GM12872 (cell line): ENCODE measurements at regions not wholly inside any gene's neighbourhood (a gene's known extent, or its start where the extent isn't known, plus 50 kb on each side); places are given as distances from the start of the nearest gene placed in this dataset.

Experiments
- CTCF ChIP-seq: IDR thresholded peaks from 3 replicates; pipeline ENCODE4 v1.5.1; 2011; ENCODE audit warnings: low read depth, mild to moderate bottlenecking, low read length, moderate library complexity; ENCODE audit not compliant: insufficient read depth

- TF ChIP-seq CTCF = no peak
Observed at GRCh38 chr3:164879201-164879600, 199.1 kb downstream of the SI start.

- TF ChIP-seq CTCF = no peak
Observed at GRCh38 chr3:164864454-164864853, 213.8 kb downstream of the SI start.

DNA sequence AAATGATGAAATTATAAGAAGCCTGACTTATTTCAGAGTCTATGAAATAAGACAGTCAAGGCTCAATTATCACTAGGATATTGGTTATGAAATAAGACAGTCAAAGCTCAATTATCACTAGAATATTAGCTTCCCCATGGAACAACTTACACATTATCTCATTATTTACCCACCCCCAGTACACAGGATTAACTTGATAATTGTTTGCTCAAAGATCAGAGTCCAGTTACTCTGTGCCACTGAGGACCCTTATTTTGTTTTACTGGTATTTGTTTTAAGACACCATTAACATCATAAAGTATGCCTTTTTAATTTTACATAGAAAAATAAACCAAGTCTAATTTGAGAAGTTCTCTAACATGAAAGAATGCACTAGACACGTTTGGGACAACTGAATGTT, 225.4 kb downstream of the SI start:
- no peak for TF ChIP-seq CTCF

DNA sequence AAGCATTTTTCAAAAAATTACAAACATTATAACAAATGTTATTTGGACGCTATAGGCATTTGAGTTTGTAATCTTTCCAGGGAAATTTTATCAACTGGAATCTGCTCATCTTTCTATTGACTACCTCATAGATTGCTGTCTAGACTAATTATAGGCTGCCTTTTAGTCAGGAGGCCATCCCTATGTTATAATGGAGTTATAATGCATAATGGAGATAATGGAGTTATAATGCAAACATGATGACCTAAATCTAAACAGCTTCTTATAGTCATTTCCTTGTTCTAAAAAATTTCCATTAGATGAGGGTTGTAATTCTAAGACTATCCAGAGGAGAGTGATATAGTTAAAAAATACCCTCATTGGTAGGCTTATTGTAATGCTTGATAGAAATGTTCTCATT, 226.4 kb downstream of the SI start:
- TF ChIP-seq CTCF = no peak

DNA sequence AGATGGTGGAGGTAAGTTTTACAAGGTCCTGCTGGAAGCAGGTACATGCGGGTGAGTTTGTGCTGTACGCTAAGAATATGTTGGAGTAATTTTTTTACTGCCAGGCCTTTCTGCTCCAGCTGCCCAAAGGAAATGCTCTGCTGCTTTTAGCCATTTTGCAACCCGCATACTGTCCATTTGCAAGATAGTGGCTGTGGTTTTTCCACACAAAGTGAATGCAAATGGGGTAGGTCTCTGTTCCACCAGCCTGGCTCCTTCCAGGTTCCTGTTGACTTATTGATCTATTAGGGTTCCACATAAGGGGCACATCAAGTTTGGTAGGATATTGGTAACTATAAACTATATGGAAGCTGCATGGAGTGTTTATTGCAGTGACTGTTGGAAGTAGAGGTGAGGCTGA, 227.1 kb downstream of the SI start:
- no peak for TF ChIP-seq CTCF

DNA sequence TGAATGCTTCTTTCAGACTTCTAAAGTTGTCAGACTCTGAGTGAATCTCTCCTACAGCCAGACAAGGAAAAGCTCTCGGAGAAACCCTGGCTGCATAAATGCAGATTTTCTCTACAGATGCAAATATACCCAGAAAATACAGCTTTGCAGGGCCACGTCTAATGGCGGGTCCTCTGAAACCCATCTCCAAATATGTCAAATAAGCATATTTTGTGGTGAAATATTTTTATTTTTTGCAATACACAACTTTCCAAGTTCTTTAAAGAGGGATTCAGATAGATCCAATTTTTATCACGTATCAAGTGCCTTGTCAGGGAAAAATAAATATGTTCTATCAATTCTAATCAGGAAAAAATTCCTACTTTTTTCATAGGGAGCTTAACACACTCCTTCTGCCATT, 229.4 kb downstream of the SI start:
- no peak for TF ChIP-seq CTCF

- no peak for TF ChIP-seq CTCF
Observed at GRCh38 chr3:164845739-164846138, 232.6 kb downstream of the SI start.

DNA sequence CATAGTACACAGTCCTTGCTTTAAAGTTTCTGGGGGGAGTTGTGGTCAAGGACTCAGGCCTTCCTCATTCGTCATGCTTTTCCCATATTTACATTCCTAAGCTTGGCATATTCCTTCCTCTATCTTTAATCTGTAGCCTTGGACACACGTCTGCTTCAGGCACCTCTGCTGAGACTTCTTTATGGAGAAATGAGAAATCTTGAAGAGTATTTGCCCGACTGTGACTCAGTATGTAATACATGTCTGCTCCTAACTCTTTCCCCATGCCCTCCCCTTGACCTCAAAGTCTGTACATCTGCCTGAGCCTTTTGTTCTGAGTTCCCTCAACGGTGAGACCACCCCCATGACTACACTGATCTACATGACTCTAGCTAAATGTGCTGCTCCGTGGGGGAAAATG, 246.1 kb downstream of the SI start:
- TF ChIP-seq CTCF = no peak
